NCI-H2171 (cell line): ENCODE measurements at regions not wholly inside any gene's neighbourhood (a gene's known extent, or its start where the extent isn't known, plus 50 kb on each side); places are given as distances from the start of the nearest gene placed in this dataset.
A peak's percentile ranks its signal among the peaks of the same experiment; 100 is the strongest.

Source experiments
- DNase-seq: peaks from one replicate; lab custom pipeline; 2025; lab: John Stamatoyannopoulos, UW

DNA sequence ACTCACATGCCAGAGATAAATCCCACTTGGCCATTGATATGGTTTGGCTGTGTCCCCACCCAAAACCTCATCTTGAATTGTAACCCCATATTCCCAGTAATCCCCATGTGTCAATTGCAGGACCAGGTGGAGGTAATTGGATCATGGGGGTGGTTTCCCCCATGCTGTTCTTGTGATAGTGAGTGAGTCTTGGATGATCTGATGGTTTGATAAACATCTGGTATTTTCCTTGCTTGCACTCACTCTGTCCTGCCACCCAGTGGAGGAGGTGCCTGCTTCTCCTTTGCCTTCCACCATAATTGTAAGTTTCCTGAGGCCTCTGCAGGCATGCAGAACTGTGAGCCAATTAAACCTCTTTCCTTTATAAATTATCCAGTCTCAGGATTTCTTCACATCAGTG is 50.4 kb upstream of the B3GAT2 start:
- DNase-seq = peak; percentile 49

DNA sequence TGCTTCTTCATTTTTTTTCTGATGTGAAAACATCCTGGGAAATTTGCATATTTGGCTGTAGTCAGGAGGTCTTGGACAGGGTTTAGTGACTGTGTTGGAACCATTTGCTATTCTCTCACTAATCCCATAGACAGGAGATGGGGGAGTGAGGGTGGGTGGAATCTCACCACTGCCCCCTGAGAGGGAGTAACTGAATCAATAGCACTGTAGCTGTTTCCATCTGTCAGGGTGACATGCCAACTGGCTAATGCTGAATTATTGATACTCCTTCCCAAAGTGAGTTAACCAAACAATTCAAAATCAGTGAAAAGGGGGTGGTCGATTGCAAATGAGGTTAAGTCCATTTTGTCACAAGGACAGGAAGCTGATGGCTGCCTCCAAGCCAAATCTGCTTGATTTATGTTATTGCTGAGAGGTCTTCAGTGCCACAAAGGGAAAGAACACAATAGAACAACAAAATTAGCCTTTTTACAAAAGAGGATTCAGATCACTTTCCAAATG is 55.1 kb upstream of the B3GAT2 start:
- no peak for DNase-seq

- DNase-seq = peak; percentile 65
Measured at GRCh38 chr6:71012866-71013469, 56.1 kb upstream of the B3GAT2 start.

GRCh38 chr6:71015392-71015791 is 58.5 kb upstream of the B3GAT2 start:
- no peak for DNase-seq

DNA sequence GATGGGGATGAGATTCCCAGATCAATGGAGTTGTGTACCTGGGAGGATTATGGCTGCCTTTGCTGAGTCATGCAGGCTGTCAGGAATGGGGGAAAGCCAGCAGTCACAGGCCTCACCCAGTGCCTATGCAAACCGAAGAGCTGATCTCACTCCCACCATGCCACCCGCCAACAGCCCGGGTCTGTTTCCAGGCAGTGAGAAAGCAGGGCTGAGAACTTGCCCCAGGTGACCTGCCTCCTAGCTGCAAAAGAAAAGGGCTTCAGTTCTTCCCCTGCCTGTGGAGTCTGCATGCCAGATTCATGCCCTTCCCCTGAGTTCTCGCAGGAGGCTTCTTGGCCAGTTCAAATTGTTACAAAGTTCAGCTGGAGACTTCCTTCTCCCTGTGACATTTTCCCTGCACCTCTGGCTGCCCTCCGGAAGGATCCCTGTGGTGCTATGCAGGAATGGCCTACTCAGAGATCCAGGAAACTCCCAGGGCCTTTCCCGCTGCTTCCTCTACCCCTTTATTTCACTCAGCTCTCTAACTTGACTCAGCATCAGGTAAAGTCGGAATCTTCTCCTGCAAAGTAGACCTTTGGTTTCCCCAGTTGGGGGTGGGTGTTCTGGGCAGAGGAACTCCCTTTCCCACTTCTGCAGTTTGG is 71.5 kb upstream of the B3GAT2 start:
- no peak for DNase-seq

GRCh38 chr6:71028877-71029252 is 72.0 kb upstream of the B3GAT2 start:
- DNase-seq = no peak

DNA sequence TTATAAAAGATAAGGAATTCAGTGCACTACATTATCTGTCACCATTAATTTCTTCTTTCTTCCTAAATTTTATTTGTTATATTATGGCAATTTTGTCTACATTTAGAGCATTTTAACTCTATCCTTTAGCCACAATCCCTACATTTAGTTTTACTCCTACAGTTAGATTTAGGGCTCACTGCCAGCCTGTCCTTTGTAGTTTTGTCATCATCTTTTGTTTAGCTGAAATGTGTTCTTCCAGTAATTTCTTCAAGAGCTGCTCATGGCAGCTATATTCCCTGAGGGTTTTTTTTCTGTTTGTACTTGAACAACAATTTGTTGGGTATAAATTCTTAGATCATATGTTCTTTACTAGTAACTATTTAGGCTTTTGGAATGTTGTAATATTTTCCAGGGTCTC is 72.7 kb upstream of the B3GAT2 start:
- no peak for DNase-seq

DNA sequence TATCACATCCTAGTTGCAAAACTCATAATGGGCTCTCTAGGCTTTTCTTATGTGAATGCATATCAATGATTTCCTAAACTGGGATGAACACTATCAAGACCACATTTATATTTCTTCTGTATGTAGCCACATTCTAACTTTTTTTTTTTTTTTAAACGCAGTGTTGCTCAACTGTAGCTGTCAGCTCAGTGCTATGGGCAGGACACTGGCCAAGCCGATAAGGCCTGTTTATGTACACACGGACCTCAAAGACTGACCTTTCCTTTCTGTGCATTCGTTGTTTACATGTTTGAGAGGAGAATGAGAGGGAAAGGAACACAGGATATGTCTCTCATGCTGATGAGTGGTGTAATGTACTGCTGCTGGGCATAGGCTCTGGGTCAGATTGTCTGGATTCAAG is 75.1 kb upstream of the B3GAT2 start:
- DNase-seq = no peak

- DNase-seq = no peak
Measured at GRCh38 chr6:71033171-71033570, 76.3 kb upstream of the B3GAT2 start.

GRCh38 chr6:71033890-71034289 is 77.0 kb upstream of the B3GAT2 start:
- no peak for DNase-seq

DNA sequence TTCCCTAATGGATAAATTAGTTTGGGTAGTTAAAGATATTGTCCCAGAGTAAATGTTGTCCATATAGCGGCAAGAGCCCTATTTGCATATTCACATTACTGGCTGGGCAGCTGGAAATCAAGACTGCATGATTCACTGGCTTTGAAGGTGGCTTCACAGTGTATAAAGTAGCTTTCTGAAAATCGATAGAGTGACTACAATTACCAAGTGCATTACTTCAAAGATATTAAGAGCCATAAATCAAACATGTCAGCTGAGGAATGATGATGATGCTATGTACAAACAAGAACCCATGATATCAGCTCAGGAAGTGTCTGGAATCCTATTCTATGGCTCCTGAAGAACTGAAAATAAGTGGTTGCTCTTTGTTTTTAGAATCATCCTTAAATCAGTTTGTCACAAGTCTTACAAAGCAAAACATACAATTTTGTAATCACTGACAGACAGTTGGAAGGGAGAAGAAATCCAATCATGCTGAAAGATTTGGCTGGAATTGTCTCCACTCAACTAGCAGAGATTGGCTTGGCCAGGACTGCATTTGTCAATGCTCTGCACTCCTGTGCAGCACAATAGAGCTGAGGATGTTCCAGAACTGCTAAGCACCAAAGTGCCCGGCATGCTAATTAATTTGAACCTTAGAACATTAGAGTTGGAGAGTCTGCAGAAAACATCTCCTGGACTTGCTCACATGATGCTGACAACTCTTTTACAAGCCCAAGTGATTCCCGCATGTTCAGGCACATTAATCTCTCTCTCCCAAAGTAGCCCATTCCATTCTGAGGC is 77.9 kb upstream of the B3GAT2 start:
- no peak for DNase-seq

DNA sequence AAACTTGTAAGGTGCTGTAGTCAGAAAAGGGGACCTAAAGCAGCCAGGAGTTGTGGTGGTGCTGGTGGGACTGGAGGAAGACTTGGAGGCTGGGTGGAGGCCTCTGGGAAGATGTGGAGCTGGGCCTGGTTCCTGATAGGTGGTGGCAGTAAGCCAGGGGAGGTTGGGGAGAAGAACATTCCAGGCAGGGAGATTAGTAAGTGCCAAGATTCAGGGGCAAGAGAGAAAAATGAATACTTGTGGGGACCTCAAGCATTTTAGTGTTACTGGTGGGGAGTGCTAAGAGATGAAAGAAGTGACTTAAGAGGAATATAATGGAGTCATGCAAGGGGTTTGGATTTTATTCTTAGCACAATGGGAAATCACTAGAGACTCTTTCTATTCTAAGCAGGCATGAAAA is 79.0 kb upstream of the B3GAT2 start:
- DNase-seq = no peak

DNA sequence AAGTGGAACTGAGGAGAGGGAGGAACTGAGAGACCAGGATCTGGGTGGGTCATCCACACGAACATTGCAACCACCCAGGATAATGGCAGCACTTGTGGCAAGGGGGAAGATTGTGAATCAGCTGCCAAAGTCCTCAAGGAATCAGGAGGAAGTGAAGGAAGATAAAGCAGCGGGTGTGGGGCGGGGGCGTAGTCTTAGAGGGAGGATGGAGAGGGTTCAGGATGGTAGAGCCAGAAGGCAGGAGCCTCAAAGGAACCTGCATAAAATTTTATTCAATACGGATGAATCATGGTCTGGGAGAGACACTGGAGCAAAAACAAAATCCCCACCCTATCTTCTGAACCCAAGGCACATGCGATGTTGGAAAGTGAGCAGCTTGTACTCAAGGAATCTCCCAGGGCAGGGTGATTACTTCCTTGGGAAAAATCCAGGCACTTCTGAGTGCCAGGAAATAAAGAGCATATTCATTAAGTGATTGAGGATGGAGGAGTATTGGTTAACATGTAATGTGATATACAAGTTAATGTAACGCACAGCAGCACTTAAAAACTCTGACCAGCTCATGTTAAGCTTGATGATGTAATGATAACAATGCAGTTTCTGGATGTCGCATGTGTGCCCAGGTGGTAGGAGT is 82.0 kb upstream of the B3GAT2 start:
- peak; percentile 70 for DNase-seq

DNA sequence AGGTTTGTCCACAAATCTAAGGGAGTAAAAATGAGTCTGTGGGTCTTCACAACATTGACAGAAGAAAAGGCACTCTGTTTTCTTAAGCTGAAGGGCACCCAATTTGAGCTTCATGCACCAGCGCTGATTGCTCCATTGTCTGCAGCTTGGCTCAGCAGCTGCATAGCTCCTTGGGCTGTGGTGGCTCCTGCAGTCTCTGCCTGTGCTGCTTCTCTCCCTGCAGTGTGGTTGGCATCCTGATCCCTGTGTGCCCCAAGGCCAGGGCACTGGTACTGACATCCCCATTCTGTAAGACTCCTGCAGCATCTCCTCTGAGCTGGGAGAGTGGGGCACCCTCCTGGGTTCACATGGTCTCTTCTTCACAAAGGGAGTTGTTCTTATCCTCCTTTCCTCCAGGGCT is 83.2 kb upstream of the B3GAT2 start:
- DNase-seq = no peak

- no peak for DNase-seq
Measured at GRCh38 chr6:71040841-71041240, 84.0 kb upstream of the B3GAT2 start.

DNA sequence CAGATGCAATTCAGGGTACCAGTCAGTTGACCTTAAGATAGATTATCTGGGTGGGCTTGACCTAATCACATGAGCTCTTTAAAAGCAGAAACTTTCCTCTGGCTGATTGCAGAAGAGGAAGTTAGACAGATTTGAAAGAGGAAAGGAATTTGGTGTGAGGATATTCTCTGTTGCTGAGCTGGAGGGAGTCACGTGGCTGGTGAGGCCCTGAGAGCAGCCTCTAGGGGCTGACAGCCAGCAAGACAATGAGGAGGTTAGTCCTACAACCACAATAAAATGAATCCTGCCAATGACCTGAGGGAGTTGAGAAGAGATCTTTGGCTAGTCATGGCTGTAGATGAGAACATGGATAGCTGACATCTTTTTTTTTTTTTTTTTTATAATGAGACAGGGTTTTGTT is 87.0 kb upstream of the B3GAT2 start:
- no peak for DNase-seq

DNA sequence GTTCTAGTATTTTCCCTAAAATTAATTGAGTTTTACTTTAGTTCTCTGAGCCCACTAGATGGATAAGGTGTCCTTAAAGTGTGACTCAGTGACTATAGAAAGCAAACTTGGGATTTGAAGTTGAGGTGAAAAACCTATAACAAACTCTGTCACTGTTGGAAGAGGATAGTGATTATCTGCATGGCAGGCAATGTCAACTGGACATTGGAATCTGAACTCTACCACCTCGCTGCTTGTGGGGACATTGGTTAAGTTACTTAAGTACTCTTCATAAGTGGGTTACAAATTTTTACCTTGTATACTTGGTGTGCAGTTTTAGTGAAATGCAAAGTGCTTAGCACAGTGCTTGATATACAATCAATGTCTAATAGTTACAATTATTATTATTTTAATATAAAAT is 87.9 kb upstream of the B3GAT2 start:
- DNase-seq = no peak

DNA sequence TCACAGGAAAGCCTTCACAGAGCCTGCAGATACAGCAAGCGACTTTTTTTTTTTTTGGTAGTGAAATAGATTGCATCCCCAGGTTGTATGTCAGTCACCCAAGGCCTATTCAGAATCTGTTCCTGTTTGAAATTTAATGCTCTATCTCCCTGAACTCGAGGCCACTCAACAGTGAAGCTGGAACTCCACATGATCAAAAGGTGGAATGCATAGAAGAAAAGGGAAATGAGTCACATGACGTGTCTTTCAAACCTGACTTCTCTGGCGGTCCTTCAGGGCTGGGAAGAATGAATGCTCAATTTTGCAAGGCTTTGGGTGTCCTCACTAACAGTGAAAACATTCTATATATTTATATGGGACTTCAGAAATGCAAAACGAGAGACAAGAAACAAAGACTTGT is 88.4 kb upstream of the B3GAT2 start:
- no peak for DNase-seq

GRCh38 chr6:71047417-71047816 is 90.6 kb upstream of the B3GAT2 start:
- DNase-seq = no peak

DNA sequence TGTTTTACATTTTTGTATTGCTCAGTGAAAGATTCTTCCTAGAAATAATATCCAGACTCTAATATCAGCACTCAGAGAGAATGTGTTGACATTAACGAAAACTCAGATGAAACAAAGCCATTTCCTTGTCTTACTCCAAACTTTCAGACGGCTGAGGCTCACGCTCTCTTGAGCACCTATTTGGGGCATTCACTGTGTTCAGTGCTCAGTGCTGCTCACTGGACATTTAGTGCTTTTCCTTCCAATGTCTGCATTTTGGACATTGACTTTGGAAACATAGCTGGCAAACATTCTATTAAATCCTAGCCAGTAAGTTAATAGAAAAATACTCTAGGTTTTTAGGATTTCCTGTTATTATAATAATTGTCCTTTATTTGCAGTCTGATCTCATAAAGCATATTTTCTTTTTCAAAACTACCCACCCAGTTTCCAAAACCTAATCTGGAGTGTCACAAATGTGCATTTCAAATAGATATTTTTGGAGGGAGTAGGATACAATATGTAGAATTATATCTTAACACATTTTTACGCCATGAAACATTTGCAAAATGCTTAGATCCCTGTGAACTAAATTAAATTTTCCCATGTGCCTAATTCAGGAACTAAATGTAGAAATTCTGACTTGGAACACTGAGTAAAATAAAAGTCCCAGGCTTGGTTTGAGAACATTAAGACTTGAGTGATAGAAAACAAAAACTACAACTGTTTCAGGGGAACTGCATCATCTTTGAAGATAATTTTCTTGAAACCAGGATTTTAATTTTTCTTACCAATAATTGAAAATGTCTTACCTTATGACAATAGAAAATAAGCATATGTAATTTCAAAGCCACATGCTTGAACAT is 91.7 kb upstream of the B3GAT2 start:
- DNase-seq = no peak

DNA sequence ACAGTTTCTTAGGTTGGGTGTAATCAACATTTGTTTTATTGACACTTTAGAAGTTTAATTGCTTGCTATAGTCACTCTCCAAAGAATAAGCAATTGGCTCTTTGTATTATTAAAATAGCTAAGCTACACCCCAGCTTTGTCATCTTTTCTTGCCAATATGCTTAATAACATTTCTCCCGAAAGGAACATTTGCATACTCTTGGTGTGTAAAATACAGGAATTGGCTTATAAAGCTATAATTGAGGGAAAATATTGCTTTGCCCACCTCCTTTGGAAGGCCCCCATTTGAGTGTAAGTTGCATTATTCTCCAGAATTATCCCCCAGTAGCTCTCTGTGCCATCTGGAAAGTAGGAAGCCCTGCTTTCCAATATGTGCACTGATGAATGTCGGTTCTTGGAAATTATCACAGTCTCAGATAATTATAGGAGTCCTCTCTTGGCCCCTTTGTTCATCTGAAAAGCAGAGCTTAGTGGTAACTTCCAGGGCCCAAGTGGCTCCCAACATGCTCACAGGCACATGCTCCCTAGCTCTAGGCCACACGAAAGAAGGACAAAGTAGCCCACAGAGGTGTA is 92.4 kb upstream of the B3GAT2 start:
- no peak for DNase-seq

DNA sequence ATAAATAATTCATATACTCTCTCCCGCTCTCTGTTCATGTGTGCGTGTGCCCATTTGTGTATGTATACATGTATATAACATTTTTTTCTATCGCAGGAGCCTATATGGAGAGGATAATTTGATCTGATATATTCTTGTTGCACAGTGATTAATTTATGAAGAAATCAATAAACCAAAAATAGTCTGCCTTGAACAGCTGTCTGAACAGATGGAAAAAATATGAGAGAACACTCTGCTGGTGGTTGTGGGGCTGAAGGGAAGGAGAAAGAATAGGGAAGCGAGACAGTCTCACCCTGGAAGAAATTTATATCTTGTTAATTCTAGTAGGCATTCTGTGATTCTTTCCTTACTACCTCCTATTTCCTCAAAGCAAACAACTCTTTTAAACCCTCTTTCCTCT is 96.6 kb upstream of the B3GAT2 start:
- DNase-seq = peak; percentile 63
